ENCODE measurements at regions not wholly inside any gene's neighbourhood (a gene's known extent, or its start where the extent isn't known, plus 50 kb on each side); places are given as distances from the start of the nearest gene placed in this dataset.

- ATAC-seq, result no peak
Measured at GRCh38 chr9:95756101-95756500, 119.4 kb upstream of the ERCC6L2 start.

GRCh38 chr9:95755421-95755730 lies 120.1 kb upstream of the ERCC6L2 start:
- ATAC-seq, result no peak

GRCh38 chr9:95754533-95755420 lies 120.7 kb upstream of the ERCC6L2 start:
- ATAC-seq, result no peak

GRCh38 chr9:95753762-95754465 lies 121.6 kb upstream of the ERCC6L2 start:
- ATAC-seq, result no peak

GRCh38 chr9:95752129-95752731 lies 123.3 kb upstream of the ERCC6L2 start:
- ATAC-seq, result no peak

GRCh38 chr9:95751520-95751790 lies 124.0 kb upstream of the ERCC6L2 start:
- no peak for ATAC-seq

GRCh38 chr9:95750725-95751519 lies 124.6 kb upstream of the ERCC6L2 start:
- no peak for ATAC-seq

GRCh38 chr9:95749493-95749892 lies 126.0 kb upstream of the ERCC6L2 start:
- ATAC-seq, result no peak

- ATAC-seq, result no peak
Measured at GRCh38 chr9:95746408-95747180, 128.9 kb upstream of the ERCC6L2 start.

- no peak for ATAC-seq
Measured at GRCh38 chr9:95742821-95743220, 132.7 kb upstream of the ERCC6L2 start.

GRCh38 chr9:95741631-95742030 lies 133.9 kb upstream of the ERCC6L2 start:
- no peak for ATAC-seq

GRCh38 chr9:95740217-95741004 lies 135.1 kb upstream of the ERCC6L2 start:
- ATAC-seq, result no peak

- no peak for ATAC-seq
Measured at GRCh38 chr9:95738438-95738837, 137.1 kb upstream of the ERCC6L2 start.

GRCh38 chr9:95736891-95737522 lies 138.5 kb upstream of the ERCC6L2 start:
- no peak for ATAC-seq

GRCh38 chr9:95736370-95736769 lies 139.1 kb upstream of the ERCC6L2 start:
- ATAC-seq, result no peak

- no peak for ATAC-seq
Measured at GRCh38 chr9:95735701-95736100, 139.8 kb upstream of the ERCC6L2 start.

GRCh38 chr9:95733741-95734666 lies 141.5 kb upstream of the ERCC6L2 start:
- ATAC-seq, result no peak

GRCh38 chr9:95732802-95733688 lies 142.4 kb upstream of the ERCC6L2 start:
- ATAC-seq, result no peak

- ATAC-seq, result no peak
Measured at GRCh38 chr9:95731876-95732275, 143.6 kb upstream of the ERCC6L2 start.

Measured in esophagus mucosa (tissue), 1 donor.